ENCODE measurements at regions not wholly inside any gene's neighbourhood (a gene's known extent, or its start where the extent isn't known, plus 50 kb on each side); places are given as distances from the start of the nearest gene placed in this dataset.
"Not testable (repeated sequence)": the region's sequence is repeated elsewhere in the genome, so short reads cannot be mapped to it uniquely, and the experiment has no call there.

DNA sequence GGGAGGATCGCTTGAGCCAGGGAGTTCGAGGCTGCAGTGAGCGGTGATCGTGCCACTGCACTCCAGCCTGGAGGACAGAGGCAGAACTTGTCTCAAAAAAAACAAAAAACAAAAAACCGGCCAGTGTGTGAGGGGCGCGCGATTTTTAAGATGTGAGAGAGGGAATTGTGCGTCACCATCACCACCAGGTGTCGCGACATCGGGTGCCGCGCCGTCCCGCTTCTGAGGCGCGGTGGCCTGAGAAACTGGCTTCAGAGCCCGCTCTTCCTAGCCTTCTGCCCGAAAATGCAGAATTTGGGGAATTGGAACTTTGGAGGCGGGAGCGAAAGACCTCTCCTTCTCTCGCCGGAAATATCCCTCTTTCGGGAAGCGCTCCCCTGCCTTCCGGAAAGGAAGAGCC lies 524.8 kb downstream of the KCNJ18 start:
- TF ChIP-seq, protein P1, sequence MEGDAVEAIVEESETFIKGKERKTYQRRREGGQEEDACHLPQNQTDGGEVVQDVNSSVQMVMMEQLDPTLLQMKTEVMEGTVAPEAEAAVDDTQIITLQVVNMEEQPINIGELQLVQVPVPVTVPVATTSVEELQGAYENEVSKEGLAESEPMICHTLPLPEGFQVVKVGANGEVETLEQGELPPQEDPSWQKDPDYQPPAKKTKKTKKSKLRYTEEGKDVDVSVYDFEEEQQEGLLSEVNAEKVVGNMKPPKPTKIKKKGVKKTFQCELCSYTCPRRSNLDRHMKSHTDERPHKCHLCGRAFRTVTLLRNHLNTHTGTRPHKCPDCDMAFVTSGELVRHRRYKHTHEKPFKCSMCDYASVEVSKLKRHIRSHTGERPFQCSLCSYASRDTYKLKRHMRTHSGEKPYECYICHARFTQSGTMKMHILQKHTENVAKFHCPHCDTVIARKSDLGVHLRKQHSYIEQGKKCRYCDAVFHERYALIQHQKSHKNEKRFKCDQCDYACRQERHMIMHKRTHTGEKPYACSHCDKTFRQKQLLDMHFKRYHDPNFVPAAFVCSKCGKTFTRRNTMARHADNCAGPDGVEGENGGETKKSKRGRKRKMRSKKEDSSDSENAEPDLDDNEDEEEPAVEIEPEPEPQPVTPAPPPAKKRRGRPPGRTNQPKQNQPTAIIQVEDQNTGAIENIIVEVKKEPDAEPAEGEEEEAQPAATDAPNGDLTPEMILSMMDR (conservative IDR thresholded peaks at IDR 0.05), result no peak
- no peak overlapping the region for H3K27ac ChIP-seq

DNA sequence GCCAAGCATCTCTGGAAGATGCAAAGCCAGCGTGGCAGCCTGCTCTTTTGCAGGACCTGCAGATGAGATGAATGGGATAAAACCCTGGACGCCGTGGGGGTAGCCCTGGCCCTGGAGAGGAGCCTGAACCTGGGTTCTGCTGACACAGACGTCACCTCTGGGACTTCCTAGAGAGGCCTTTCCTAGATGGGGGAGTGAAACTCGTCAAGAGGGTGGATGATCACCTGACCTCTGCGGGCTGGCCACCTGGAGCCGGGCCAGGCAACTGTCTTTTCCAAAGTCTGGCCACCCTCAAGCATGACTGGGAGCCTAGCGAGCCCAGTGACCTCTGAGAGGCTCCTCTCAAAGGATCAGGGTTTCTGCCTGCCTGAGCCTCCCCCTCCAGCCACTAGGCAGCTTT lies 529.0 kb downstream of the KCNJ18 start:
- TF ChIP-seq, protein P1 (conservative IDR thresholded peaks at IDR 0.05), result no peak
- H3K27ac ChIP-seq, result no peak overlapping the region

DNA sequence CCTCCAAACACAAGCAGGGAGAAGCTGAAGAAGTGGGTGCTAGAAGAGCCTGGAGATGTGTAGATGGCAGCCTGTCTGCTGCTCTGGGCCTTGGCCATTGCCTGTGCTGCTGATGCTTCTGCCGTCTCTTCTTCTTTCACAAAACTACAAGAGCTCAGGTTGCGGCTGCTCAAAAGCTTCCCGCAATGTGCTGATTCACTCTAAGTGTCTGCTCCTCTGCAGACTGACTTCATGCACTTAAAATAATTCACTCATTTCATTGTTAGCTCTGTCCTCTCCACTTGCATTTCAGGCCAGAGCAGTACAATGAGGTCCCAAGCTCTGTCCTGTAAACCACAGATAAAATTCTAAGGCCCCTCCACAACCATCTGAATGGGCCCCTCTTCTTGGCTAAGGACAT lies 534.2 kb downstream of the KCNJ18 start:
- not testable (repeated sequence) for H3K27ac ChIP-seq

DNA sequence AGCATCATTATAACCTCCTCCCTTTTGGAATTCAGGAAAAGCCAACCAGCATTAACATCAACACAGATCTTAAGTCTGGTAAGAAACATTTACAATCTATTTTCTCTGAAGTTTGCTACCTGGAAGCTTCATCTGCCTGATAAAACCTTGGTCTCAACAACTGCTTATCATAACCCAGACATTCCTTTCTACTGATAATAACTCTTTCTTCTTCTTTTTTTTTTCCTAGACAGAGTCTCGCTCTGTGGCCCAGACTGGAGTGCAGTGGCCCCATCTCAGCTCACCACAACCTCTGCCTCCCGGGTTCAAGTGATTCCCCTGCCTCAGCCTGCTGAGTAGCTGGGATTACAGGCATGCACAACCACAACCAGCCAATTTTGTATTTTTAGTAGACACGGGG lies 534.6 kb downstream of the KCNJ18 start:
- not testable (repeated sequence) for H3K27ac ChIP-seq

DNA sequence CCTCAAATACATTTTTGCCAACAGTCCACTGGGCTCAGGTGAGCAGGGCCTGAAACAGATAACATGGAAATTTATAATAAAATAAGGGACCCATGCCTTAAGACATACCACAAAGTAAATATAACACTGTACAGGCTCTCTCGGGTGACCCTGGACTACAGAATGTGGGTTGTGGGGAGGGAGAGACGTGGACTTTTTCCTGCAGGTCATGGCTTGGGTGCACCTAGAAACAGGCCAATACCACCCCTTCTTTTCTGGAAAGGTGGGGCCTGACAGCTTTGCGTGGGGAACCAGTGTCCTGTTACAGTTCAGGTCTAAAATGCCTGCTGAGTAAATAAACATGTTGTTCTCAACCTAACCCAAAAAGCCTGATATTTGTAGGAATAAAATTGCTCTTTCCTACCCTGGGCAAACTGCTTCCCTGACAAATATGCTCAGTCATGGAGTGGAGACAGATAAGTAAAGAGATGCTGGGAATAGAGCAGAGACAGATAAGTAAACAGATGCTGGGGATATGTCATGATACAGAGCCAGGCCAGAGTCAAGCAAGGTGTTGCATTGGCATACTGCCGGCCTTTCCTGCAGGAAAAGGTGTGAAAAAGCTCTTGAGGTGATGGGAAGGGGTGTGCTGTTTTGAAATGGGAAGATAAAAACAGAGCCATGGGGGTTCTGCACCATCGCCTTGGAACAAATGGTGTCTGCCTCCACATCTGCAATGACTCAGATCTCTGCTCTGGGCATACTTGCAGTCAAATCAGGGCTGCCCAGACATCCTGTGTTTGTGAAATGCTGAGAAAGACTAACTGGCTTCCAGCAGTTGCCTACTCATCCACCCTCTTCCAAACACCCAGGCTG lies 535.6 kb downstream of the KCNJ18 start:
- H3K27ac ChIP-seq, result not testable (repeated sequence)

DNA sequence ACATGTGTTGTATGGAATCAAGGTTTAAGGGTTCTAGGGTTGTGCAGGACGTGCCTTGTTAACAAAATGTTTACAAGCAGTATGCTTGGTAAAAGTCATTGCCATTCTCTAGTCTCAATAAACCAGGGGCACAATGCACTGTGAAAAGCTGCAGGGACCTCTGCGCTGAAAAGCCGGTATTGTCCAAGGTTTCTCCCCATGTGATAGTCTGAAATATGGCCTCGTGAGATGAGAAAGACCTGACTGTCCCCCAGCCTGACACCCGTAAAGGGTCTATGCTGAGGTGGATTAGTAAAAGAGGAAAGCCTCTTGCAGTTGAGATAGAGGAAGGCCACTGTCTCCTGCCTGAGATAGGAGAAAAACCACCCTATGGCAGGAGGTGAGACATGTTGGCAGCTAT lies 537.5 kb downstream of the KCNJ18 start:
- H3K27ac ChIP-seq, result not testable (repeated sequence)

DNA sequence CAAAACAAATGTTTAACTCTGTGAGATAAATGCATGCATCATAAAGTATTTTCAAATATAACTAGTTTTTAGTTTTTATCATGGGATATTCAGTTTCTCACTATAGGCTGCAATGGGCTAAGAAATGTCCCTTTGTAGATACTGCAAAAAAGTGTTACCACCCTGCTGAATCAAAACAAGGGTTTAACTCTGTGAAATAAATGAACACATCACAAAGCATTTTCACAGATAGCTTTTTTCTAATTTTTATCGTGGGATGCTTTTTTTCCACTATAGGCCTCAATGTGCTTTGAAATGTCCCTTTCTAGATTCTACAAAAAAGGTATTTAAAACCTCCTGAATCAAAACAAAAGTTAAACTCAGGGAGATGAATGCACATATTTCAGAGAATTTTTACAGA lies 541.1 kb downstream of the KCNJ18 start:
- no peak overlapping the region for H3K27ac ChIP-seq
- TF ChIP-seq, protein P1 (conservative IDR thresholded peaks at IDR 0.05), result no peak

DNA sequence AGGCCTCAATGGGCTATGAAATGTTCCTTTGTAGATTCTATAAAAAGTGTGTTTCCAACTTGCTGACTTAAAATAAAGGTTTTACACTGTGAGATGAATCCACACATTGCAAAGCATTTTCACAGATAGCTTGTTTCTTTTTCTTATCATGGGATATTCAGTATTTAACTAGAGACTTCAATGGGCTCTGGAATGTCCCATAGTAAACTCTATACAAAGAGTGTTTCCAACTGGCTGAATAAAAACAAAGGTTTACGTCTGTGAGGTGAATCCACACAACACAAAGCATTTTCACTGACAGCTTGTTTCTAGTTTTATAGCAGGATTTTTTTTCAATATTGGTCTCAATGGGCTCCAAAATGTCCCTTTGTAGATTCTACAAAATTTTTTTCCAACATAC lies 550.1 kb downstream of the KCNJ18 start:
- H3K27ac ChIP-seq, result no peak overlapping the region
- TF ChIP-seq, protein P1 (conservative IDR thresholded peaks at IDR 0.05), result no peak

DNA sequence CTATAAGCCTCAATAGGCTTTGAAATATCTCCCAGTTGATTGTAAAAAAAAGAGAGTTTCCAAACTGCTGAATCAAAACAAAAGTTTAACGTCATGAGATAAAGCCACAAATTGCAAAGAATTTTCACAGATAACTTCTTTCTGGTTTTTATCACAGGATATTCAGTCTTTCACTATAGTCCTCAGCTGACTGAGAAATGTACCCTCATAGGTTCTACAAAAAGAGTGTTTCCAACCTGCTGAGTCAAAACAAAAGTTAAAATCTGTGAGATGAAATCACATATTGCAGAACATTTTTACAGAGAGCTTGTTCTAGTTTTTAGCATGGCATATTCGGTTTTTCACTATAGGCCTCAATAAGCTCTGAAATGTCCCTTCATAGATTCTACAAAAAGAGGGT lies 559.2 kb downstream of the KCNJ18 start:
- TF ChIP-seq, protein P1 (conservative IDR thresholded peaks at IDR 0.05), result no peak
- no peak overlapping the region for H3K27ac ChIP-seq

DNA sequence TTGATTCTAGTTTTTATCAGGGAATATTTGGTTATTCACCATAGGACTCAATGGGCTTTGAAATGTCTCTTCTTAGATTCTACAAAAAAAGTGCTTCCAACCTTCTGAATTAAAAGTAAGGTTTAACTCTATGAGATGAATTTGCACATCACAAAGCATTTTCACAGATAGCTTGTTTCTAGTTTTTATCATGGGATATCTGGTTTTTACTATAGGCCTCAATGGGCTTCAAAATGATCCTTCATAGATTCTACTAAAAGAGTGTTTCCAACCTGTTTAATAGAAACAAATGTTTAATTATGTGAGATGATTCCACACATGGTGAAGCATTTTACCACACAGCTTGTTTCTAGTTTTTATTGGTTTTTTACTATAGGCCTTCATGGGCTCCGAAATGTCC lies 560.7 kb downstream of the KCNJ18 start:
- no peak overlapping the region for H3K27ac ChIP-seq
- TF ChIP-seq, protein P1 (conservative IDR thresholded peaks at IDR 0.05), result no peak
